ENCODE measurements at regions not wholly inside any gene's neighbourhood (a gene's known extent, or its start where the extent isn't known, plus 50 kb on each side); places are given as distances from the start of the nearest gene placed in this dataset.

DNA sequence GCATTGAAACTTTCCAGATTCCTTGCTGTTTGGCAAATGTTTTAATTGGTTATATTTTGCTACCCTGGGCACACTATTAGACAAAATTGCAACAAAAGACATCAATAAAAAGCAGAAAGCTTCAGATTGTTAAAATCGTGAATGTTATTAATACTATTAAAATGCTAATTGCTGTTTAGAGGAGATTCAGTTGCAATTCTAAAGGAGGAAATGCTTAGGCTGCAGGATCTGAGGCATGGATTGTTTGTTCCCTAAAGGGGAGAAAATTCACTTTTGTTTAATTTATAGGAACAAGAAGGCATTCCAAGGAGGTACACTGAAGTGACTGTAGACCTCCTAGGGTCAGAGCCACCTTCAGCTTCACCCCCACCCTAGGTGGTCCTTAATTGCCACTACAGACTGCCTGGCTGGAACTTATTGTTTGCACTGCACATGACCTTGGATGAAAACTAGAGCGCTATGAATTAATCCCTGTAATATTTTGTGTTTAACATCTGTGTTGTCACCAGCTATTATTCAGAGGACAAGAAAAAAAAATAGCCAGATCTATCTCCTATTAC lies 1266.9 kb upstream of the ADGRL2 start:
- no peaks in the 10 kb centered on the region for H3K27me3 Mint-ChIP-seq
- intact Hi-C loops (cut with DNase I, micrococcal nuclease) = no loop called here
- no peaks in the 10 kb centered on the region for H3K36me3 ChIP-seq (ENCODE audit: insufficient read depth, low read length)
- no peaks in the 10 kb centered on the region for H3K9me3 ChIP-seq (ENCODE audit: control insufficient read depth in 1 of 2, insufficient read depth in 1 of 2, low read length in 2 of 2)
- ATAC-seq (ENCODE audit: poor library complexity) (no peak), DNase-seq (no peak)
- no peaks in the 10 kb centered on the region for H3K4me1 ChIP-seq (ENCODE audit: insufficient read depth, low read length)
- H3K9me3 Mint-ChIP-seq = peaks cover 8% of the 10 kb centered on the region
- H3K4me3 ChIP-seq (ENCODE audit: low read length) = no peak overlapping the region
- H3K4me1 Mint-ChIP-seq (ENCODE audit: low read depth) = no peaks in the 10 kb centered on the region
- TF ChIP-seq CTCF (IDR thresholded peaks at IDR 0.05) = no peak
- no peaks in the 10 kb centered on the region for H3K27me3 ChIP-seq (ENCODE audit: control insufficient read depth in 1 of 2, insufficient read depth in 2 of 2, low read length in 2 of 2)
- H3K27ac Mint-ChIP-seq = no peak overlapping the region
- CTCF ChIA-PET = no interaction called here
- H3K27ac ChIP-seq (ENCODE audit: low read depth in 1 of 2, low read length in 2 of 2) = no peak overlapping the region
- POLR2A ChIA-PET = no interaction called here
- no peak overlapping the region for H3K4me3 Mint-ChIP-seq
- no peaks in the 10 kb centered on the region for H3K36me3 Mint-ChIP-seq (ENCODE audit: low read depth)

DNA sequence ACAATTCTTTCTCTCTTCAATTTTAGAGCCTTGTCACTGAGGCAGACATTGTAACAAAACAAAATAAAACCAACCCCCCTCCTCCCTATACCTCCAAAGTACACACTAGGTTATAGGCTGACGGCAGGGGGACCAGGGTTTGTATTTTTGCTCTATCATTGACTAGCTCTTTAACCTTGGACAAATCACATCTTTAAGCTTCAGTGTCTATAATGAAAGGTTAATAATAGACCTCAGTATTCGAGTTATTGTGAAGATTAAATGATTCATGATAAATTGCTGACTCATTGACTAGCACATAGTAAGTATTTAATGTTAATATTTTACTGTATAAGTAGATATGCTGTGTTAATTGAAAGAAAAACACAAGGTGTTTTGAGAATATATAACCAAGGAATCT lies 1267.6 kb upstream of the ADGRL2 start:
- Histone ChIP-seq H3K36me3 (ENCODE audit: insufficient read depth, low read length) (no peaks in the 10 kb centered on the region), H3K9me3 (ENCODE audit: control insufficient read depth in 1 of 2, insufficient read depth in 1 of 2, low read length in 2 of 2) (no peaks in the 10 kb centered on the region), H3K27me3 (ENCODE audit: control insufficient read depth in 1 of 2, insufficient read depth in 2 of 2, low read length in 2 of 2) (no peaks in the 10 kb centered on the region), H3K4me3 (ENCODE audit: low read length) (no peak overlapping the region), H3K27ac (ENCODE audit: low read depth in 1 of 2, low read length in 2 of 2) (no peak overlapping the region), H3K4me1 (ENCODE audit: insufficient read depth, low read length) (no peaks in the 10 kb centered on the region)
- no peak for ATAC-seq (ENCODE audit: poor library complexity)
- POLR2A ChIA-PET = no interaction called here
- Mint-ChIP-seq H3K4me1 (ENCODE audit: low read depth) (no peaks in the 10 kb centered on the region), H3K27ac (no peak overlapping the region), H3K9me3 (peaks cover 8% of the 10 kb centered on the region), H3K36me3 (ENCODE audit: low read depth) (no peaks in the 10 kb centered on the region), H3K27me3 (no peaks in the 10 kb centered on the region), H3K4me3 (no peak overlapping the region)
- intact Hi-C loops (cut with DNase I, micrococcal nuclease) = no loop called here
- no peak for DNase-seq
- CTCF ChIA-PET = no interaction called here
- TF ChIP-seq CTCF (IDR thresholded peaks at IDR 0.05) = no peak

- Mint-ChIP-seq H3K9me3 (peaks cover 8% of the 10 kb centered on the region), H3K4me3 (no peak overlapping the region), H3K36me3 (ENCODE audit: low read depth) (no peaks in the 10 kb centered on the region), H3K4me1 (ENCODE audit: low read depth) (no peaks in the 10 kb centered on the region), H3K27me3 (no peaks in the 10 kb centered on the region), H3K27ac (no peak overlapping the region)
- intact Hi-C loops (cut with DNase I, micrococcal nuclease) = no loop called here
- H3K36me3 ChIP-seq (ENCODE audit: insufficient read depth, low read length) = no peaks in the 10 kb centered on the region
- ATAC-seq (ENCODE audit: poor library complexity) (no peak), DNase-seq (no peak)
- H3K4me3 ChIP-seq (ENCODE audit: low read length) = no peak overlapping the region
- POLR2A ChIA-PET = no interaction called here
- CTCF ChIA-PET = no interaction called here
- H3K27me3 ChIP-seq (ENCODE audit: control insufficient read depth in 1 of 2, insufficient read depth in 2 of 2, low read length in 2 of 2) = no peaks in the 10 kb centered on the region
- no peak for TF ChIP-seq CTCF (IDR thresholded peaks at IDR 0.05)
- H3K9me3 ChIP-seq (ENCODE audit: control insufficient read depth in 1 of 2, insufficient read depth in 1 of 2, low read length in 2 of 2) = no peaks in the 10 kb centered on the region
- H3K4me1 ChIP-seq (ENCODE audit: insufficient read depth, low read length) = no peaks in the 10 kb centered on the region
- no peak overlapping the region for H3K27ac ChIP-seq (ENCODE audit: low read depth in 1 of 2, low read length in 2 of 2)
Observed at GRCh38 chr1:80531182-80531581, 1269.6 kb upstream of the ADGRL2 start.
